Vagina (tissue), 2 donors: ENCODE measurements at regions not wholly inside any gene's neighbourhood (a gene's known extent, or its start where the extent isn't known, plus 50 kb on each side); places are given as distances from the start of the nearest gene placed in this dataset.

Source experiments
- DNase-seq, 2 donors: peaks; one replicate each; pipeline ENCODE4 v3.0.0-alpha.2; 2017; ENCODE audit errors: extremely low spot score in 2 of 2
- H3K27ac ChIP-seq: fragments of 200-600 bp; sonication (generic); one replicate; pipeline ENCODE4 v1.5.1; 2019
- H3K27me3 ChIP-seq: fragments of 200-600 bp; sonication (generic); one replicate; pipeline ENCODE4 v1.5.1; 2019
- H3K36me3 ChIP-seq, 2 donors: fragments of 200-600 bp; sonication (generic); one replicate each; pipeline ENCODE4 v1.5.1; 2017 to 2019
- H3K4me1 ChIP-seq: fragments of 200-600 bp; sonication (generic); one replicate; pipeline ENCODE4 v1.5.1; 2019
- H3K4me3 ChIP-seq, 2 donors: fragments of 200-600 bp; sonication (generic); 1 replicate in 1 of 2; 2 replicates in 1 of 2; pipeline ENCODE4 v1.5.1; 2016 to 2019
- H3K9me3 ChIP-seq: fragments of 200-600 bp; sonication (generic); one replicate; pipeline ENCODE4 v1.5.1; 2019
- POLR2A ChIP-seq, 2 donors: fragments of 450-650 bp; IDR thresholded peaks; one replicate each; pipeline ENCODE4 v1.6.1; 2017; ENCODE audit warnings: antibody characterized with exemption in 2 of 2, mild to moderate bottlenecking in 2 of 2, moderate library complexity in 2 of 2
- POLR2AphosphoS5 ChIP-seq, 2 donors: sonication (generic); formaldehyde crosslinking; IDR thresholded peaks; one replicate each; pipeline ENCODE4 v1.9.0; 2017; ENCODE audit warnings: antibody characterized with exemption in 2 of 2, mild to moderate bottlenecking in 2 of 2, low read depth in 1 of 2; ENCODE audit not compliant: insufficient read depth in 1 of 2
- intact Hi-C: fragments of 100-400 bp; cut with DNase I; formaldehyde crosslinking; loops from one replicate; pipeline ENCODE4 v1.15.1; 2023
- TF ChIP-seq, protein P1 (sequence below), 3 experiments: fragments of 450-650 bp in 2 of 3; fragments of 200-600 bp in 1 of 3; sonication (generic) in 1 of 3; IDR thresholded peaks; one replicate each; pipeline ENCODE4 v1.5.1; 2017 to 2019; ENCODE audit warnings: antibody characterized with exemption in 3 of 3, mild to moderate bottlenecking in 2 of 3, moderate library complexity in 2 of 3

DNA sequence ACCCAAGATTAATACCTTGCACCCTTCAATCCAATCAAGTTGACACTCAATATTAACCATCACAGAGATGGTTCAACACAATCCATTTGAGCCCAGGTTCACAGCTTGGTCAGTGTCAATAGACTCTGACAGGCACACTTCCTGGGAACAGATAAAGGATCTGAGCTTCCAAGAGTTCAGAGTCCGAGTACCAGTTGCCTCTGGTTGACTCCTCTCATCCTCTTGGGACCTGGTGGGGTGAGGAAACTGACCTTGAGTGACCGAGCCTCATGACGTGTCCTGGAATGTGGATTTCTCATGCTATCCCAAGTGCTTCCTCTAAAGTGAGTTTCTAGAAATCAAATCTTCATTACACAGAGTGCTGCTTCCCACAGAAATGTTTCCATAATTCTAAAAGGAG is 162.0 kb downstream of the CYP26A1 start:
- TF ChIP-seq, protein P1, sequence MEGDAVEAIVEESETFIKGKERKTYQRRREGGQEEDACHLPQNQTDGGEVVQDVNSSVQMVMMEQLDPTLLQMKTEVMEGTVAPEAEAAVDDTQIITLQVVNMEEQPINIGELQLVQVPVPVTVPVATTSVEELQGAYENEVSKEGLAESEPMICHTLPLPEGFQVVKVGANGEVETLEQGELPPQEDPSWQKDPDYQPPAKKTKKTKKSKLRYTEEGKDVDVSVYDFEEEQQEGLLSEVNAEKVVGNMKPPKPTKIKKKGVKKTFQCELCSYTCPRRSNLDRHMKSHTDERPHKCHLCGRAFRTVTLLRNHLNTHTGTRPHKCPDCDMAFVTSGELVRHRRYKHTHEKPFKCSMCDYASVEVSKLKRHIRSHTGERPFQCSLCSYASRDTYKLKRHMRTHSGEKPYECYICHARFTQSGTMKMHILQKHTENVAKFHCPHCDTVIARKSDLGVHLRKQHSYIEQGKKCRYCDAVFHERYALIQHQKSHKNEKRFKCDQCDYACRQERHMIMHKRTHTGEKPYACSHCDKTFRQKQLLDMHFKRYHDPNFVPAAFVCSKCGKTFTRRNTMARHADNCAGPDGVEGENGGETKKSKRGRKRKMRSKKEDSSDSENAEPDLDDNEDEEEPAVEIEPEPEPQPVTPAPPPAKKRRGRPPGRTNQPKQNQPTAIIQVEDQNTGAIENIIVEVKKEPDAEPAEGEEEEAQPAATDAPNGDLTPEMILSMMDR (IDR thresholded peaks at IDR 0.05) = no peak
- TF ChIP-seq POLR2AphosphoS5 (IDR thresholded peaks at IDR 0.05; ENCODE audit: insufficient read depth in 1 of 2, low read depth in 1 of 2) (no peak), POLR2A (IDR thresholded peaks at IDR 0.05) (no peak)
- H3K36me3 ChIP-seq = no peaks in the 10 kb centered on the region
- no peak for DNase-seq
- H3K4me1 ChIP-seq = no peaks in the 10 kb centered on the region
- no peaks in the 10 kb centered on the region for H3K27me3 ChIP-seq
- H3K9me3 ChIP-seq = no peaks in the 10 kb centered on the region
- H3K4me3 ChIP-seq = no peak overlapping the region
- intact Hi-C loops = loop anchor here (5.0 kb wide), 1 partner anchor 1568 kb away; no protein-coding TSS in a partner anchor
- H3K27ac ChIP-seq = no peak overlapping the region

DNA sequence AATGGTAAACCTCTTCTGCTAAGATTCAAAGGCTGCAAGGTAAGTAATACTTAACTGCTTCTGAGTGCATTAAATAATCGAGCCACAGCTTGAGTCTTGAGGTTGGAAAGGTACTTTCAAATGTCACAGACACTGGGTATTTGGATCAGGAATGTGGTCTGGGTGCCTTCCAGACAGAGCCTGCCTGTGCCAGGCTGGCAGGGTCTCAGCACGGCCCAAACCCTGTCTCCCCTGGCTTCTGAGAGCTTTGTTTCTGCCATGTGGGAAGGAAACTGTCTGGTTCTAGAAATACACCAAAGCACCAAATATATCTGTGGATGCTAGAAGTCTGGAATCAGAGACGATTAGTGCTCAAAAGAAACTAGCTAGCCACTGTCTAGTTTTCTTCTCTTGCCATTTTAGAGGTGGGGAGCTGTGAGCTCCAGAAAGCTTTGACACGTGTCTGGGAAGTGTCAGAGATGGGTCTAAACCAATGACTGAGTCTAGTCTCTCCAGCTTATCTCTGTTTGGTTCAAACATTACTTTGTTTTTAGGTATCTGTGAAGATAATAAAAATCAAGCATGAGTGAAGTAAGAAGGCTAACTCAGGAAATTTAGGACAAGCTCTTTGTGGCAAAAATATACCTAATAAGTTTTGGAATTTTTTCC is 162.8 kb downstream of the CYP26A1 start:
- TF ChIP-seq POLR2A (IDR thresholded peaks at IDR 0.05) (no peak), POLR2AphosphoS5 (IDR thresholded peaks at IDR 0.05; ENCODE audit: insufficient read depth in 1 of 2, low read depth in 1 of 2) (no peak)
- TF ChIP-seq, protein P1 (IDR thresholded peaks at IDR 0.05) = no peak
- no peaks in the 10 kb centered on the region for H3K4me1 ChIP-seq
- H3K4me3 ChIP-seq = no peak overlapping the region
- intact Hi-C loops = loop anchor here (5.0 kb wide), 1 partner anchor 1569 kb away; no protein-coding TSS in a partner anchor
- H3K36me3 ChIP-seq = no peaks in the 10 kb centered on the region
- H3K27ac ChIP-seq = no peak overlapping the region
- no peaks in the 10 kb centered on the region for H3K9me3 ChIP-seq
- no peak for DNase-seq
- no peaks in the 10 kb centered on the region for H3K27me3 ChIP-seq

DNA sequence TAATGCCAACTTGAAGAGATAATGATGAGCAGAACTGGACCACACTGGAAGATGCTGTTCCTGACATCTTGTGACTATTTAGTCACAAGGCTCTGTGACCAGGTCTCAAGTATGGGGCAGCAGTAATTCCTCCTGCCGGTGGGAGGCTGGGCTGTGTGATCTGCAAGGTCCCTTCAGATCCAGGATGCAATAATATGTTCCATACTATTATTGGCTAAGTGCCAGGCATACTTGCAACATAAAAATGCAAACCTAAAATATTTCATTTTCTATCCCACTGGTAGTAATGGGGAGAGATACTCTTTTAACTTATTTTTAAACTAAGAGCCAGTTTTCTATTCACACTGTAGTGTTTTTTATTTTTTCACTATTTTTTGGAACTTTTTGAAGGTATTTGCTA is 171.5 kb downstream of the CYP26A1 start:
- no peaks in the 10 kb centered on the region for H3K36me3 ChIP-seq
- H3K9me3 ChIP-seq = no peaks in the 10 kb centered on the region
- no peaks in the 10 kb centered on the region for H3K27me3 ChIP-seq
- no peaks in the 10 kb centered on the region for H3K4me1 ChIP-seq
- H3K27ac ChIP-seq = no peak overlapping the region
- no peak for DNase-seq
- TF ChIP-seq POLR2AphosphoS5 (IDR thresholded peaks at IDR 0.05; ENCODE audit: insufficient read depth in 1 of 2, low read depth in 1 of 2) (no peak), POLR2A (IDR thresholded peaks at IDR 0.05) (no peak)
- TF ChIP-seq, protein P1 (IDR thresholded peaks at IDR 0.05) = no peak
- intact Hi-C loops = no loop called here
- H3K4me3 ChIP-seq = no peak overlapping the region

DNA sequence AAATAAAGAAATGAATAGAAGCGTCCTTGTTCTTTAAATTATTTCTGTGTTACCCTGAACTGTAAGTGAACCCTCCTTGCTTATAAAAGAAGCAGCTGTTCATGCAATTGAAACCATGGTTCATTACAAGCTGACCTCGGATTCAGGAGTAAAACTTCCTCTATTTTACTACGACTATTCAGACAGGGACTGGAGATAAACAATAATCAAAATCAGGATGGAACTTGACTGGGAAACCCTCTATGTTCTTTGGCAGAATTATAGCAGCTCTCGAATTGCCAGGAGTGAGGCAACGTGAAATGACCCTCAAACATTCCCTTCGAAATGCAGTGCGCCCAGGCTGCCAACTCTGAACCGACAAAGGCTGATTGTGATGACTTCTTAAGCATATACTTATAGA is 172.1 kb downstream of the CYP26A1 start:
- no peak for DNase-seq
- Histone ChIP-seq H3K4me3 (no peak overlapping the region), H3K4me1 (no peaks in the 10 kb centered on the region), H3K9me3 (no peaks in the 10 kb centered on the region), H3K27me3 (no peaks in the 10 kb centered on the region), H3K27ac (no peak overlapping the region), H3K36me3 (no peaks in the 10 kb centered on the region)
- intact Hi-C loops = no loop called here
- TF ChIP-seq POLR2A (IDR thresholded peaks at IDR 0.05) = no peak

DNA sequence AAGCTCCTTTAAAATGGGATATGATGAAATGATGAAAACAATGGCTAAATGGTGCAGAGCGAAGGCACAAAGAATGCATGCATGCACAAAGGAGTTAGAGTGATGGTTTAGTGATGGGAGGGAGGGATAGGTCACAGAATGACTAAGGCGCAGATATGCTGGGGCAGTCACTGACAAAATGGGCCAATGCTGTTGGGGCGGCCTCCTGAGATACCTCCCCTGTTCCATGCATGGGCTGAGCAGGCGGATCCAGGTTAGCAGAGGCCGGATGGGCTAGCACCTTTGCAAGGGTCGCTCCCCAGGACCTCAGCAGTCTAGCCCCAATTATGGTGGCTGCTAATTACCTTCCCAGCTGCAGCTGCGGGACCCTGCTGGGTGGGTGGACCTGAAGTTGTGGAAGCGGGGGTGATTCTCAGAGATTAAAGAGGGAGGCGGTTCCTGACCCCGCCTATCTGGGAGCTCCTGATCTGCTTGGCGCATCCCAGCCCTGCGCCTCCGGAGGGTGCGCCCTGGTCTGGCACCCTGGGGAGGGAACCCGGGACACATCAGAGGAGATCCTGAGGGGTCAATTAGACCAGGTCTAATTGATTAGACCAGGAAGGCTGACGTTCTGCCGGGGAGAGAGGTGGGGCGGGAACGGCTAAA is 175.0 kb downstream of the CYP26A1 start:
- TF ChIP-seq POLR2A (IDR thresholded peaks at IDR 0.05) (no peak), POLR2AphosphoS5 (IDR thresholded peaks at IDR 0.05; ENCODE audit: insufficient read depth in 1 of 2, low read depth in 1 of 2) (no peak)
- TF ChIP-seq, protein P1 (IDR thresholded peaks at IDR 0.05) = no peak
- Histone ChIP-seq H3K27me3 (no peaks in the 10 kb centered on the region), H3K36me3 (no peaks in the 10 kb centered on the region), H3K9me3 (no peaks in the 10 kb centered on the region), H3K27ac (no peak overlapping the region), H3K4me3 (no peak overlapping the region), H3K4me1 (no peaks in the 10 kb centered on the region)
- DNase-seq = no peak
- intact Hi-C loops = no loop called here
